Thyroid gland (tissue), 4 donors: ENCODE measurements at regions not wholly inside any gene's neighbourhood (a gene's known extent, or its start where the extent isn't known, plus 50 kb on each side); places are given as distances from the start of the nearest gene placed in this dataset. TPM values are rescaled to one million over a fixed set of nuclear protein-coding genes. Genes with fewer than 3 reads are reported as not detected.
"Not testable (repeated sequence)": the region's sequence is repeated elsewhere in the genome, so short reads cannot be mapped to it uniquely, and the experiment has no call there.

Experiments used
- DNase-seq, 2 donors: peaks; one replicate each; pipeline ENCODE4 v3.0.0-alpha.2; 2019
- H3K27ac ChIP-seq, 3 donors: fragments of 200-600 bp; sonication (generic); 1 replicate in 2 of 3; 2 replicates in 1 of 3; pipeline ENCODE4 v1.5.1; 2016 to 2019; ENCODE audit warnings: mild to moderate bottlenecking in 1 of 3, moderate library complexity in 1 of 3
- H3K27me3 ChIP-seq: fragments of 200-600 bp; sonication (generic); one replicate; pipeline ENCODE4 v1.5.1; 2019
- H3K36me3 ChIP-seq, 2 donors: fragments of 200-600 bp; sonication (generic); one replicate each; pipeline ENCODE4 v1.5.1; 2016 to 2019
- H3K4me1 ChIP-seq, 2 donors: fragments of 200-600 bp; sonication (generic); one replicate each; pipeline ENCODE4 v1.5.1; 2017 to 2019
- H3K4me3 ChIP-seq, 3 donors: fragments of 200-600 bp; sonication (generic); replicated peaks in 1 of 3; 1 replicate in 2 of 3; 2 replicates in 1 of 3; pipeline ENCODE4 v1.5.1; 2016; ENCODE audit warnings: mild to moderate bottlenecking in 1 of 3
- H3K9me3 ChIP-seq: fragments of 200-600 bp; sonication (generic); one replicate; pipeline ENCODE4 v1.5.1; 2017
- POLR2A ChIP-seq, 2 donors: fragments of 450-650 bp; IDR thresholded peaks; one replicate each; pipeline ENCODE4 v1.6.1; 2017; ENCODE audit warnings: antibody characterized with exemption in 2 of 2, mild to moderate bottlenecking in 2 of 2, moderate library complexity in 1 of 2
- WGBS, 2 donors: methylation state at CpG; one replicate each; pipeline ENCODE4 v1.1.5; 2017; 5-methylcytosine and 5-hydroxymethylcytosine counted together
- intact Hi-C: fragments of 100-400 bp; cut with DNase I; formaldehyde crosslinking; loops from one replicate; pipeline ENCODE4 v1.15.1; 2023
- small RNA-seq: library from RNA; depleted of rRNA; stranded (forward); fragments of <200 nt; gene quantifications from one replicate; pipeline ENCODE3, GENCODE V24; 2016
- TF ChIP-seq, protein P1 (sequence below), 6 experiments: fragments of 200-600 bp in 3 of 6; fragments of 450-650 bp in 3 of 6; sonication (generic) in 3 of 6; IDR thresholded peaks; one replicate each; pipeline ENCODE4 v1.5.1; 2016 to 2019; ENCODE audit warnings: antibody characterized with exemption in 6 of 6, mild to moderate bottlenecking in 2 of 6, inconsistent platforms in 1 of 6, moderate library complexity in 1 of 6

DNA sequence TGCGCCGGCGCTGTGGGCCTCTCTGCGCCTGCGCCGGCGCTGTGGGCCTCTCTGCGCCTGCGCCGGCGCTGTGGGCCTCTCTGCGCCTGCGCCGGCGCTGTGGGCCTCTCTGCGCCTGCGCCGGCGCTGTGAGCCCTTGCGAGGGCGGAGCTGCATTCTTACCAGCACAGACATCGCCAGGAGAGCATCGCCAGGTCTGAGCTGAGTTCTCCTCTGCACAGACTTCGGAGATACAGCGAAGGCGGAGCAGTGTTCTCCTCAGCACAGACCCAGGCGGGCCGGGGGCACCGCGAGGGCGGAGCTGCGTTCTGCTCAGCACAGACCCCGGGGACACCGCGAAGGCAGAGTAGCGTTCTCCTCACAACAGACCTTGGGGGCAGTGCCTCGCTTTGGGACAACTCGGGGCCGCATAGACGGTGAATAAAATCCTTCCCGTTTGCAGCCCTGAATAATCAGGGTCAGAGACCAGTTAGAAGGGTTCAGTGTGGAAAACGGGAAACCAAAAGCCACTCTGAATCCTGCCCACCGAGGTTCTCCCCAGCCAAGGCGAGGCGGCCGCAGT lies 1268.1 kb downstream of the FOXD4L5 start:
- WGBS, 2 donors: 51 to 61% methylated on average over 10 to 24 of the region's 46 CpGs

DNA sequence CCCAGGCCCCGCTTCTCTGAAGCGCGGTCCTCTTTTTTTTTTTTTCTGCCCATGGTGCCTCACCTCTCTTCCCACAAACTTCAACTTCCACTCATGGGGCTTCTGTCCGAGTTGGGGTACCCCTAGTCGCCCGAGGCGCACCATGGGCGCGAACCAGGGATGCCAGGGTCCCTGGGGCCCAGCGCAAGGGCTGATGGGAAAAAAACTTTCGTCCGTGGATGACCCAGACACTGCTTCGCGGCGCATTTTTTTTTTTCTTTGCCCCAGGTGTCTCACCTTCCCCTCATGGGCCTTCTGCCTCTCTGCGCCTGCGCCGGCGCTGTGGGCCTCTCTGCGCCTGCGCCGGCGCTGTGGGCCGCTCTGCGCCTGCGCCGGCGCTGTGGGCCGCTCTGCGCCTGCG lies 1268.8 kb downstream of the FOXD4L5 start:
- H3K27ac ChIP-seq, intact Hi-C loops, H3K27me3 ChIP-seq, H3K36me3 ChIP-seq, DNase-seq, H3K9me3 ChIP-seq, H3K4me1 ChIP-seq: not testable (repeated sequence)
- H3K4me3 ChIP-seq: peak overlapping the region in 1 of 3 donors; percentile 23
- WGBS, 2 donors: 25 to 48% methylated on average over 14 to 25 of the region's 31 CpGs

More for the DNA sequence above, 1268.1 kb downstream of the FOXD4L5 start:
- DNase-seq: peak; percentile 21 to 39
- H3K27ac ChIP-seq, H3K4me1 ChIP-seq, H3K36me3 ChIP-seq, intact Hi-C loops, H3K9me3 ChIP-seq, H3K27me3 ChIP-seq: not testable (repeated sequence)
- peak overlapping the region in 1 of 3 donors; percentile 13 for H3K4me3 ChIP-seq

DNA sequence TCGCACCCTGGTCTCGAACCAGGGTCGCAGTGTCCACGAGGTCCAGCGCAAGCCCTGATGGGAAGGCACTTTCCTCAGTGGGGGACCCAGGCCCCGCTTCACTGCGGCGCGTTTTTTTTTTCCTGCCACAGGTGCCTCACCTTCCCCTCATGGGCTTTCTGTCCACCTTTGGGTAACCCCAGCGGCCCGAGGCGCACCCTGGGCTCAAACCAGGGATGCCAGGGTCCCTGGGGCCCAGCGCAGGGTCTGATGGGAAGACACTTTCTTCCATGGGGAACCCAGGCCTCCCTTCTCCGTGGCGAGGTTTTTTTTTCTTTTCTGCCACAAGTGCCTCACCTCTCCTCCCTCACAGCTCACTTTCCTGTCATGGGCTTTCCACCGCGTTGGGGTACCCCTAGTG lies 1269.9 kb downstream of the FOXD4L5 start:
- Histone ChIP-seq H3K4me3 (no peak overlapping the region), H3K27ac (no peak overlapping the region), H3K27me3 (no peaks in the 10 kb centered on the region), H3K9me3 (no peaks in the 10 kb centered on the region), H3K4me1 (no peaks in the 10 kb centered on the region), H3K36me3 (no peaks in the 10 kb centered on the region)
- 71 to 76% methylated on average over 17 of the region's 17 CpGs for WGBS, 2 donors
- DNase-seq: no peak
- no peak for TF ChIP-seq POLR2A (IDR thresholded peaks at IDR 0.05)
- TF ChIP-seq, protein P1, sequence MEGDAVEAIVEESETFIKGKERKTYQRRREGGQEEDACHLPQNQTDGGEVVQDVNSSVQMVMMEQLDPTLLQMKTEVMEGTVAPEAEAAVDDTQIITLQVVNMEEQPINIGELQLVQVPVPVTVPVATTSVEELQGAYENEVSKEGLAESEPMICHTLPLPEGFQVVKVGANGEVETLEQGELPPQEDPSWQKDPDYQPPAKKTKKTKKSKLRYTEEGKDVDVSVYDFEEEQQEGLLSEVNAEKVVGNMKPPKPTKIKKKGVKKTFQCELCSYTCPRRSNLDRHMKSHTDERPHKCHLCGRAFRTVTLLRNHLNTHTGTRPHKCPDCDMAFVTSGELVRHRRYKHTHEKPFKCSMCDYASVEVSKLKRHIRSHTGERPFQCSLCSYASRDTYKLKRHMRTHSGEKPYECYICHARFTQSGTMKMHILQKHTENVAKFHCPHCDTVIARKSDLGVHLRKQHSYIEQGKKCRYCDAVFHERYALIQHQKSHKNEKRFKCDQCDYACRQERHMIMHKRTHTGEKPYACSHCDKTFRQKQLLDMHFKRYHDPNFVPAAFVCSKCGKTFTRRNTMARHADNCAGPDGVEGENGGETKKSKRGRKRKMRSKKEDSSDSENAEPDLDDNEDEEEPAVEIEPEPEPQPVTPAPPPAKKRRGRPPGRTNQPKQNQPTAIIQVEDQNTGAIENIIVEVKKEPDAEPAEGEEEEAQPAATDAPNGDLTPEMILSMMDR (IDR thresholded peaks at IDR 0.05): no peak
- intact Hi-C loops: no loop called here

- H3K36me3 ChIP-seq, H3K27me3 ChIP-seq, H3K4me3 ChIP-seq, intact Hi-C loops, H3K9me3 ChIP-seq, H3K4me1 ChIP-seq, DNase-seq, H3K27ac ChIP-seq: not testable (repeated sequence)
- 73 to 82% methylated on average over 25 to 32 of the region's 32 CpGs for WGBS, 2 donors
These were observed 1270.5 kb downstream of the FOXD4L5 start for GRCh38 chr9:64014386-64015091.

- H3K9me3 ChIP-seq, H3K4me1 ChIP-seq, H3K36me3 ChIP-seq, intact Hi-C loops, DNase-seq, H3K4me3 ChIP-seq, H3K27me3 ChIP-seq, H3K27ac ChIP-seq: not testable (repeated sequence)
- WGBS, 2 donors: 75 to 100% methylated on average over 1 of the region's 1 CpG
These were observed 1271.9 kb downstream of the FOXD4L5 start for GRCh38 chr9:64013122-64013521.

DNA sequence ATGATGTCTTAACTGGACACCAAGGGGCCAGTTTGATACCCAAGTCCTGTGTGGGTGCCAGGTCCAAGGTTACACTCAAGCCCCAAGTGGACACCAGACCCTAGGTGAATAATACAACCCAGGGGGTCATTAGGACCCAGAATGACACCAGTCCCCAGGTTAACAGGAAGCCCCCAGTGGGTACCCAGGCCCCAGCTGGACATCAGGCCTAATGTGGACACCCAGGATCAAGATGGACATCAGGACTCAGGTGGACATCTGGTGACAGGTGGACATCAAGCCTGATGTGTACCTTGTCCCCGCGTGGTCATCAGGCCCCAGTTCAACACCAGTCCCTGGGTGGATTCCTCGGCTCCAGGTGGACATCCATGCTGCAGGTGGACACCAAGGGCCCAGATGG lies 1273.0 kb downstream of the FOXD4L5 start:
- H3K4me1 ChIP-seq, H3K27me3 ChIP-seq, DNase-seq, H3K27ac ChIP-seq, H3K9me3 ChIP-seq, H3K4me3 ChIP-seq, intact Hi-C loops, H3K36me3 ChIP-seq: not testable (repeated sequence)
- WGBS, 2 donors: 40 to 50% methylated on average over 1 to 2 of the region's 3 CpGs

- H3K36me3 ChIP-seq, H3K27me3 ChIP-seq, intact Hi-C loops, H3K9me3 ChIP-seq, H3K4me3 ChIP-seq, H3K4me1 ChIP-seq, H3K27ac ChIP-seq, DNase-seq: not testable (repeated sequence)
- WGBS, 2 donors: 77 to 86% methylated on average over 16 to 19 of the region's 23 CpGs
These were observed 1305.3 kb downstream of the FOXD4L5 start for GRCh38 chr9:63979741-63980140.

Small RNAs in the stretch of these regions (small RNA-seq; reads per million reads assigned to genes)
- not detected for gene RF00026
